Medulla oblongata (tissue), 1 donor: ENCODE measurements at regions not wholly inside any gene's neighbourhood (a gene's known extent, or its start where the extent isn't known, plus 50 kb on each side); places are given as distances from the start of the nearest gene placed in this dataset.
"Not testable (repeated sequence)": the region's sequence is repeated elsewhere in the genome, so short reads cannot be mapped to it uniquely, and the experiment has no call there.

Experiments used
- DNase-seq: peaks from one replicate; pipeline ENCODE4 v3.0.0-alpha.2; 2015; ENCODE audit errors: extremely low spot score

GRCh38 chr7:125480762-125481161 lies 551.1 kb upstream of the POT1 start:
- no peak for DNase-seq

- DNase-seq: no peak
Measured at GRCh38 chr7:125468855-125469174, 539.2 kb upstream of the POT1 start.

- DNase-seq: no peak
Measured at GRCh38 chr7:125467996-125468854, 538.6 kb upstream of the POT1 start.

GRCh38 chr7:125465527-125465926 lies 535.9 kb upstream of the POT1 start:
- DNase-seq: no peak

GRCh38 chr7:125462615-125463014 lies 533.0 kb upstream of the POT1 start:
- DNase-seq: no peak

- no peak for DNase-seq
Measured at GRCh38 chr7:125459038-125459437, 529.4 kb upstream of the POT1 start.

- no peak for DNase-seq
Measured at GRCh38 chr7:125450749-125451148, 521.1 kb upstream of the POT1 start.

- DNase-seq: no peak
Measured at GRCh38 chr7:125445836-125446235, 516.2 kb upstream of the POT1 start.

GRCh38 chr7:125444864-125445263 lies 515.2 kb upstream of the POT1 start:
- no peak for DNase-seq

GRCh38 chr7:125436220-125436619 lies 506.6 kb upstream of the POT1 start:
- DNase-seq: no peak

GRCh38 chr7:125431349-125431748 lies 501.7 kb upstream of the POT1 start:
- DNase-seq: no peak

- DNase-seq: no peak
Measured at GRCh38 chr7:125430013-125430412, 500.4 kb upstream of the POT1 start.

GRCh38 chr7:125427676-125428075 lies 498.1 kb upstream of the POT1 start:
- no peak for DNase-seq

GRCh38 chr7:125425506-125425905 lies 495.9 kb upstream of the POT1 start:
- no peak for DNase-seq

GRCh38 chr7:125424721-125425120 lies 495.1 kb upstream of the POT1 start:
- DNase-seq: no peak

GRCh38 chr7:125423458-125424155 lies 494.0 kb upstream of the POT1 start:
- DNase-seq: no peak

- not testable (repeated sequence) for DNase-seq
Measured at GRCh38 chr7:125421407-125421806, 491.8 kb upstream of the POT1 start.

GRCh38 chr7:125412890-125413665 lies 483.5 kb upstream of the POT1 start:
- no peak for DNase-seq

- DNase-seq: no peak
Measured at GRCh38 chr7:125409921-125410320, 480.3 kb upstream of the POT1 start.

- DNase-seq: no peak
Measured at GRCh38 chr7:125406111-125406510, 476.5 kb upstream of the POT1 start.

GRCh38 chr7:125399408-125399807 lies 469.8 kb upstream of the POT1 start:
- DNase-seq: no peak

- DNase-seq: no peak
Measured at GRCh38 chr7:125396466-125397151, 467.0 kb upstream of the POT1 start.
